ENCODE measurements at regions not wholly inside any gene's neighbourhood (a gene's known extent, or its start where the extent isn't known, plus 50 kb on each side); places are given as distances from the start of the nearest gene placed in this dataset.

DNA sequence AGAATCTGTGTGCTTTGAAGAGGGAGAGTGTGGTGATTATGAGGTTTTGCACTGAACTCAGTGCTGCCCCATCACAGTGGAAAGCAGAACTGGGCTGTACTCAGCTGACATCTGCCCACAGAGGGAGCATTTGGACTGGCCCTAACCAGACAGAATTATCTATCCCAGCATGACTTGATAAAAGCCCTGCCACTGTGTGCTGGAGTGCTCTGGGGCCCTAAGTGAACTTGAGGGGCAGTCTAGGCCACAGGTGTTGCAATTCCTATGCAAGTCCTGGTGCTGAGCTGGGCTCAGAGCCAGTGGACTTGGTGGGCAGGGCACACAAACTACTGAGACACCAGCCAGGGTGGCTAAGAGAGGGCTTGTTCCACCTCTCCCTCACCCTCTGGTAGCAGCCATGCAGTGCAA lies 269.2 kb upstream of the CTNNB1 start:
- H3K4me2 ChIP-seq (replicated peaks; ENCODE audit: extremely low read depth, low read length, poor library complexity, severe bottlenecking): no peak overlapping the region
- H3K36me3 ChIP-seq (replicated peaks in 1 of 2; ENCODE audit: control insufficient read depth in 1 of 2, insufficient read depth in 2 of 2, low read length in 2 of 2): no peaks in the 10 kb centered on the region
- no peaks in the 10 kb centered on the region for H3K36me3 Mint-ChIP-seq
- H3K9me3 Mint-ChIP-seq: peaks cover 0 to 3% (median 2%) of the 10 kb centered on the region in 7 donors
- no peak overlapping the region for H2AFZ ChIP-seq (ENCODE audit: insufficient read depth, low read depth, low read length, poor library complexity, severe bottlenecking)
- H3K4me1 ChIP-seq (ENCODE audit: control insufficient read depth in 1 of 2, insufficient read depth in 2 of 2, low read length in 2 of 2): no peaks in the 10 kb centered on the region
- no peak overlapping the region for H3K4me3 Mint-ChIP-seq
- no peaks in the 10 kb centered on the region for H3K27me3 ChIP-seq (ENCODE audit: control insufficient read depth in 2 of 2, insufficient read depth in 2 of 2, low read length in 2 of 2)
- H3K27ac ChIP-seq (ENCODE audit: low read depth in 1 of 2, low read length in 2 of 2): no peak overlapping the region
- peaks cover 2 to 3% (median 2%) of the 10 kb centered on the region in 3 donors for H3K27me3 Mint-ChIP-seq (ENCODE audit: low read depth in 3 of 3)
- H4K20me1 ChIP-seq (ENCODE audit: insufficient read depth, low read length): no peaks in the 10 kb centered on the region
- intact Hi-C loops (cut with micrococcal nuclease): no loop called here
- H3K4me1 Mint-ChIP-seq: peaks cover 4% of the 10 kb centered on the region
- no peaks in the 10 kb centered on the region for H3K79me2 ChIP-seq (ENCODE audit: insufficient read depth, low read length)
- peak overlapping the region in 4 of 7 donors; percentile 46 to 80 (median 71) for H3K27ac Mint-ChIP-seq
- H3K9ac ChIP-seq (ENCODE audit: insufficient read depth, low read length, poor library complexity, severe bottlenecking): no peak overlapping the region
- no peaks in the 10 kb centered on the region for H3K9me3 ChIP-seq (replicated peaks in 1 of 2; ENCODE audit: control insufficient read depth in 1 of 2, insufficient read depth in 1 of 2, low read length in 2 of 2)
- TF ChIP-seq, protein P1, sequence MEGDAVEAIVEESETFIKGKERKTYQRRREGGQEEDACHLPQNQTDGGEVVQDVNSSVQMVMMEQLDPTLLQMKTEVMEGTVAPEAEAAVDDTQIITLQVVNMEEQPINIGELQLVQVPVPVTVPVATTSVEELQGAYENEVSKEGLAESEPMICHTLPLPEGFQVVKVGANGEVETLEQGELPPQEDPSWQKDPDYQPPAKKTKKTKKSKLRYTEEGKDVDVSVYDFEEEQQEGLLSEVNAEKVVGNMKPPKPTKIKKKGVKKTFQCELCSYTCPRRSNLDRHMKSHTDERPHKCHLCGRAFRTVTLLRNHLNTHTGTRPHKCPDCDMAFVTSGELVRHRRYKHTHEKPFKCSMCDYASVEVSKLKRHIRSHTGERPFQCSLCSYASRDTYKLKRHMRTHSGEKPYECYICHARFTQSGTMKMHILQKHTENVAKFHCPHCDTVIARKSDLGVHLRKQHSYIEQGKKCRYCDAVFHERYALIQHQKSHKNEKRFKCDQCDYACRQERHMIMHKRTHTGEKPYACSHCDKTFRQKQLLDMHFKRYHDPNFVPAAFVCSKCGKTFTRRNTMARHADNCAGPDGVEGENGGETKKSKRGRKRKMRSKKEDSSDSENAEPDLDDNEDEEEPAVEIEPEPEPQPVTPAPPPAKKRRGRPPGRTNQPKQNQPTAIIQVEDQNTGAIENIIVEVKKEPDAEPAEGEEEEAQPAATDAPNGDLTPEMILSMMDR (IDR thresholded peaks at IDR 0.05): no peak
- no peak overlapping the region for H3K4me3 ChIP-seq (replicated peaks in 1 of 3; ENCODE audit: low read depth in 2 of 3, low read length in 3 of 3)
- peak; percentile 44 to 63 (median 56) for DNase-seq

DNA sequence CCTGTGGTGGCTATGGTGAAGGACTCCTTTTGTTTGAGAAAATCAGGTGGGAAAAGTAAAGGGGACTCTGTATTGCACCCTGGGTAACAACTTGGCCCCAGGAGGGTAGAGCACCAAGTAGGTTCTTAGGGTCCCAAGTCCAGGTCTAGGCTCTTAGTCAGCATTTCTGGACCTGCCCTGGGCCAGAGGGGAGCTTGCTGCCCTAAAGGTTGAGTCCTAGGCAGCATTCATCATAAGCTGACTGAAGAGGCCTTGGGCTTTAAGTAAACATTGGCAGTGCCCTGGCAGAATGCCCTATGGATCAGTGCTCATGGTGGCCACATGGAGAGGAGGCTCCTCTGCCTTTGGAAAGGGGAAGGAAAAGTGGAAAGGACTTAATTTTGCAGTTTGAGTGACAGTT lies 268.5 kb upstream of the CTNNB1 start:
- TF ChIP-seq, protein P1 (IDR thresholded peaks at IDR 0.05): no peak
- Mint-ChIP-seq H3K9me3 (peaks cover 0 to 3% (median 2%) of the 10 kb centered on the region in 7 donors), H3K4me1 (peaks cover 4% of the 10 kb centered on the region), H3K27me3 (ENCODE audit: low read depth in 3 of 3) (peaks cover 2 to 3% (median 2%) of the 10 kb centered on the region in 3 donors), H3K4me3 (no peak overlapping the region), H3K36me3 (no peaks in the 10 kb centered on the region), H3K27ac (peak overlapping the region in 3 of 7 donors; percentile 65 to 80 (median 77))
- Histone ChIP-seq H3K27ac (ENCODE audit: low read depth in 1 of 2, low read length in 2 of 2) (no peak overlapping the region), H3K9ac (ENCODE audit: insufficient read depth, low read length, poor library complexity, severe bottlenecking) (no peak overlapping the region), H3K27me3 (ENCODE audit: control insufficient read depth in 2 of 2, insufficient read depth in 2 of 2, low read length in 2 of 2) (no peaks in the 10 kb centered on the region), H3K79me2 (ENCODE audit: insufficient read depth, low read length) (no peaks in the 10 kb centered on the region), H3K4me3 (replicated peaks in 1 of 3; ENCODE audit: low read depth in 2 of 3, low read length in 3 of 3) (no peak overlapping the region), H4K20me1 (ENCODE audit: insufficient read depth, low read length) (no peaks in the 10 kb centered on the region), H3K4me1 (ENCODE audit: control insufficient read depth in 1 of 2, insufficient read depth in 2 of 2, low read length in 2 of 2) (no peaks in the 10 kb centered on the region), H3K36me3 (replicated peaks in 1 of 2; ENCODE audit: control insufficient read depth in 1 of 2, insufficient read depth in 2 of 2, low read length in 2 of 2) (no peaks in the 10 kb centered on the region), H3K4me2 (replicated peaks; ENCODE audit: extremely low read depth, low read length, poor library complexity, severe bottlenecking) (no peak overlapping the region), H3K9me3 (replicated peaks in 1 of 2; ENCODE audit: control insufficient read depth in 1 of 2, insufficient read depth in 1 of 2, low read length in 2 of 2) (no peaks in the 10 kb centered on the region), H2AFZ (ENCODE audit: insufficient read depth, low read depth, low read length, poor library complexity, severe bottlenecking) (no peak overlapping the region)
- no peak for DNase-seq
- intact Hi-C loops (cut with micrococcal nuclease): no loop called here

All from CD14-positive monocyte (primary cell).